Chondrocyte (in vitro differentiated cells): ENCODE measurements at regions not wholly inside any gene's neighbourhood (a gene's known extent, or its start where the extent isn't known, plus 50 kb on each side); places are given as distances from the start of the nearest gene placed in this dataset.

Experiments used
- DNase-seq: peaks from one replicate; pipeline ENCODE4 v3.0.0; 2021; ENCODE audit warnings: mixed read lengths, low spot score
- H3K27ac Mint-ChIP-seq: one replicate; pipeline ENCODE4 v1.8.0; 2021; ENCODE audit warnings: mild to moderate bottlenecking, moderate library complexity, mixed read lengths; ENCODE audit not compliant: unreplicated experiment
- H3K27me3 Mint-ChIP-seq: 2 replicates; pipeline ENCODE4 v1.8.0; 2021; ENCODE audit warnings: low read depth, mixed read lengths
- H3K36me3 Mint-ChIP-seq: 2 replicates; pipeline ENCODE4 v1.8.0; 2021; ENCODE audit warnings: low read depth, mixed read lengths
- H3K4me1 Mint-ChIP-seq: 2 replicates; pipeline ENCODE4 v1.8.0; 2021; ENCODE audit warnings: low read depth, mild to moderate bottlenecking, mixed read lengths
- H3K4me3 Mint-ChIP-seq: one replicate; pipeline ENCODE4 v1.8.0; 2021; ENCODE audit warnings: mild to moderate bottlenecking, moderate library complexity, mixed read lengths; ENCODE audit not compliant: unreplicated experiment
- H3K9me3 Mint-ChIP-seq: 2 replicates; pipeline ENCODE4 v1.8.0; 2021; ENCODE audit warnings: low read depth, mixed read lengths
- CTCF ChIP-seq: fragments of 200-600 bp; sonication (generic); IDR thresholded peaks from 2 replicates; pipeline ENCODE4 v1.5.0; 2021; ENCODE audit warnings: antibody characterized with exemption, mild to moderate bottlenecking, moderate library complexity

GRCh38 chr1:184858288-184858687 lies 103.6 kb upstream of the EDEM3 start:
- H3K36me3 Mint-ChIP-seq = peaks cover 8% of the 10 kb centered on the region
- no peak for DNase-seq
- no peak overlapping the region for H3K4me3 Mint-ChIP-seq
- peaks cover 9% of the 10 kb centered on the region for H3K4me1 Mint-ChIP-seq
- H3K9me3 Mint-ChIP-seq = no peaks in the 10 kb centered on the region
- no peaks in the 10 kb centered on the region for H3K27me3 Mint-ChIP-seq
- no peak overlapping the region for H3K27ac Mint-ChIP-seq
- TF ChIP-seq CTCF = no peak

- Mint-ChIP-seq H3K4me1 (peaks cover 9% of the 10 kb centered on the region), H3K27me3 (no peaks in the 10 kb centered on the region), H3K4me3 (no peak overlapping the region), H3K27ac (no peak overlapping the region), H3K36me3 (peaks cover 11% of the 10 kb centered on the region), H3K9me3 (no peaks in the 10 kb centered on the region)
- TF ChIP-seq CTCF = no peak
- no peak for DNase-seq
Observed at GRCh38 chr1:184854496-184855140, 100.0 kb upstream of the EDEM3 start.

DNA sequence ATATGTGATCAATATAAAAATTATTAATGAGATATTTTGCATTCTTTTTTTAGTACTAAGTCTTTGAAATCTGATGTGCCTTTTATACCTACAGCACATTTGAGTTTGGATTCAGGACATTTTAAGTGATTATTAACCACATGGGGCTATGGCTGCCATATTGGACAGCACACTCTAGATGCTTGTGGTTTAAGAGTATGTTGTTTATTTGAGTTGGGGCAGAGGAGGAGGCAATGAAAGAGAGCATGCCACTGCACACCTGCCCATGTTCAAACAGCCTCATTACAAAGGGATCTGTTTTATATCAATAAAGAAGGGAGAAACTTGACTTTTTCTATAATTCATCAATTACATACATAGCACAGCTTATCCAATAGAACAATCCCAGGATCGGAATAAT lies 99.4 kb upstream of the EDEM3 start:
- no peak overlapping the region for H3K27ac Mint-ChIP-seq
- H3K36me3 Mint-ChIP-seq = peaks cover 11% of the 10 kb centered on the region
- DNase-seq = no peak
- peaks cover 9% of the 10 kb centered on the region for H3K4me1 Mint-ChIP-seq
- H3K27me3 Mint-ChIP-seq = no peaks in the 10 kb centered on the region
- TF ChIP-seq CTCF = no peak
- no peak overlapping the region for H3K4me3 Mint-ChIP-seq
- H3K9me3 Mint-ChIP-seq = no peaks in the 10 kb centered on the region

GRCh38 chr1:184851822-184852746 lies 97.4 kb upstream of the EDEM3 start:
- Mint-ChIP-seq H3K36me3 (peaks cover 11% of the 10 kb centered on the region), H3K4me1 (peaks cover 9% of the 10 kb centered on the region), H3K27me3 (no peaks in the 10 kb centered on the region), H3K9me3 (no peaks in the 10 kb centered on the region), H3K27ac (no peak overlapping the region), H3K4me3 (no peak overlapping the region)
- TF ChIP-seq CTCF = no peak
- DNase-seq = no peak

GRCh38 chr1:184843732-184844495 lies 89.3 kb upstream of the EDEM3 start:
- Mint-ChIP-seq H3K36me3 (peaks cover 9% of the 10 kb centered on the region), H3K4me3 (no peak overlapping the region), H3K27ac (no peak overlapping the region), H3K9me3 (no peaks in the 10 kb centered on the region), H3K4me1 (peaks cover under 1% of the 10 kb centered on the region), H3K27me3 (no peaks in the 10 kb centered on the region)
- no peak for DNase-seq
- TF ChIP-seq CTCF = no peak
